DOHH2 (cell line): ENCODE measurements at regions not wholly inside any gene's neighbourhood (a gene's known extent, or its start where the extent isn't known, plus 50 kb on each side); places are given as distances from the start of the nearest gene placed in this dataset.

ENCODE experiments used
- H3F3A ChIP-seq: fragments of 200-600 bp; sonication (generic), shearing (Covaris generic); 2 replicates; pipeline ENCODE4 v1.6.0; 2016; ENCODE audit warnings: antibody characterized with exemption, mild to moderate bottlenecking; ENCODE audit not compliant: control insufficient read depth, insufficient read depth
- H3K27ac ChIP-seq: fragments of 200-600 bp; sonication (generic); 2 replicates; pipeline ENCODE4 v1.5.1; 2014; ENCODE audit warnings: low read depth, mild to moderate bottlenecking, low read length, moderate library complexity
- H3K27me3 ChIP-seq: fragments of 200-600 bp; sonication (generic); 2 replicates; pipeline ENCODE4 v1.6.1; 2014; ENCODE audit warnings: mild to moderate bottlenecking, low read length, mixed read lengths; ENCODE audit not compliant: control insufficient read depth
- H3K36me3 ChIP-seq: fragments of 200-600 bp; sonication (generic); 2 replicates; pipeline ENCODE4 v1.6.1; 2014; ENCODE audit warnings: mild to moderate bottlenecking, low read length, moderate library complexity, mixed read lengths; ENCODE audit not compliant: control insufficient read depth
- H3K4me1 ChIP-seq: fragments of 200-600 bp; sonication (generic); 2 replicates; pipeline ENCODE4 v1.6.1; 2014; ENCODE audit warnings: mild to moderate bottlenecking, low read length, mixed read lengths; ENCODE audit not compliant: control insufficient read depth
- H3K4me2 ChIP-seq: fragments of 200-600 bp; sonication (generic); 2 replicates; pipeline ENCODE4 v1.6.0; 2014; ENCODE audit warnings: mild to moderate bottlenecking, low read length, moderate library complexity
- H3K4me3 ChIP-seq: fragments of 200-600 bp; sonication (generic); 2 replicates; pipeline ENCODE4 v1.5.1; 2014; ENCODE audit warnings: mild to moderate bottlenecking, low read length, mixed read lengths
- H3K79me2 ChIP-seq: fragments of 200-600 bp; sonication (generic); 2 replicates; pipeline ENCODE4 v1.6.1; 2014; ENCODE audit warnings: mild to moderate bottlenecking, low read length, mixed read lengths; ENCODE audit not compliant: control insufficient read depth
- H3K9me2 ChIP-seq: fragments of 200-600 bp; sonication (generic); replicated peaks from 2 replicates; pipeline ENCODE4 v1.6.1; 2014; ENCODE audit warnings: mild to moderate bottlenecking, low read length, mixed read lengths; ENCODE audit not compliant: control insufficient read depth
- H3K9me3 ChIP-seq: fragments of 200-600 bp; sonication (generic); 2 replicates; pipeline ENCODE4 v1.6.1; 2014; ENCODE audit warnings: antibody characterized with exemption, low read length, mixed read lengths; ENCODE audit not compliant: control insufficient read depth, insufficient read depth
- H4K20me1 ChIP-seq: fragments of 200-600 bp; sonication (generic); 2 replicates; pipeline ENCODE4 v1.6.0; 2014; ENCODE audit warnings: low read depth, mild to moderate bottlenecking, antibody characterized with exemption, low read length, moderate library complexity; ENCODE audit not compliant: control insufficient read depth, insufficient read depth
- CTCF ChIP-seq: fragments of 200-600 bp; sonication (generic); IDR thresholded peaks from one replicate; pipeline ENCODE4 v1.5.1; 2014; ENCODE audit warnings: antibody characterized with exemption, mild to moderate bottlenecking, low read depth, low read length; ENCODE audit not compliant: poor library complexity, severe bottlenecking
- EZH2phosphoT487 ChIP-seq: fragments of 200-600 bp; sonication (generic); IDR thresholded peaks from 2 replicates; pipeline ENCODE4 v1.6.1; 2017; ENCODE audit warnings: borderline replicate concordance, mild to moderate bottlenecking, antibody characterized with exemption, low read length, moderate library complexity, mixed read lengths

GRCh38 chr1:96945509-96946084 is 224.0 kb downstream of the PTBP2 start:
- no peak overlapping the region for H3K4me3 ChIP-seq
- H4K20me1 ChIP-seq = no peaks in the 10 kb centered on the region
- H3K4me2 ChIP-seq = no peak overlapping the region
- TF ChIP-seq EZH2phosphoT487 = no peak
- TF ChIP-seq CTCF = no peak
- no peaks in the 10 kb centered on the region for H3K9me3 ChIP-seq
- H3F3A ChIP-seq = no peaks in the 10 kb centered on the region
- no peaks in the 10 kb centered on the region for H3K27me3 ChIP-seq
- no peaks in the 10 kb centered on the region for H3K36me3 ChIP-seq
- no peaks in the 10 kb centered on the region for H3K79me2 ChIP-seq
- no peaks in the 10 kb centered on the region for H3K4me1 ChIP-seq
- H3K27ac ChIP-seq = no peak overlapping the region
- H3K9me2 ChIP-seq = no peaks in the 10 kb centered on the region

- H3K79me2 ChIP-seq = no peaks in the 10 kb centered on the region
- no peak for TF ChIP-seq CTCF
- no peak for TF ChIP-seq EZH2phosphoT487
Measured at GRCh38 chr1:96955307-96956012, 233.9 kb downstream of the PTBP2 start.

GRCh38 chr1:96962216-96962615 is 240.6 kb downstream of the PTBP2 start:
- H3F3A ChIP-seq = no peaks in the 10 kb centered on the region
- no peaks in the 10 kb centered on the region for H4K20me1 ChIP-seq
- no peaks in the 10 kb centered on the region for H3K79me2 ChIP-seq
- H3K9me3 ChIP-seq = no peaks in the 10 kb centered on the region
- TF ChIP-seq EZH2phosphoT487 (no peak), CTCF (no peak)
- no peaks in the 10 kb centered on the region for H3K36me3 ChIP-seq
- H3K27me3 ChIP-seq = no peaks in the 10 kb centered on the region
- H3K4me2 ChIP-seq = no peak overlapping the region
- no peak overlapping the region for H3K27ac ChIP-seq
- no peaks in the 10 kb centered on the region for H3K9me2 ChIP-seq
- H3K4me3 ChIP-seq = no peak overlapping the region
- H3K4me1 ChIP-seq = no peaks in the 10 kb centered on the region

More at GRCh38 chr1:96955307-96956012, 233.9 kb downstream of the PTBP2 start:
- Histone ChIP-seq H3K4me2 (no peak overlapping the region), H4K20me1 (no peaks in the 10 kb centered on the region), H3K9me2 (no peaks in the 10 kb centered on the region), H3K36me3 (no peaks in the 10 kb centered on the region), H3K27ac (no peak overlapping the region), H3K27me3 (no peaks in the 10 kb centered on the region), H3K4me1 (no peaks in the 10 kb centered on the region), H3K9me3 (no peaks in the 10 kb centered on the region), H3K4me3 (no peak overlapping the region), H3F3A (no peaks in the 10 kb centered on the region)
